ENCODE measurements at regions not wholly inside any gene's neighbourhood (a gene's known extent, or its start where the extent isn't known, plus 50 kb on each side); places are given as distances from the start of the nearest gene placed in this dataset.
A peak's percentile ranks its signal among the peaks of the same experiment; 100 is the strongest.

- CTCF ChIA-PET: no interaction called here
- POLR2A ChIA-PET: no interaction called here
- no peaks in the 10 kb centered on the region for H3K4me1 ChIP-seq
- TF ChIP-seq ESRRA (IDR thresholded peaks at IDR 0.05; ENCODE audit: borderline replicate concordance, low read length) (no peak), SREBF2 (IDR thresholded peaks at IDR 0.05) (no peak), RARB (CRISPR knock-in tag; IDR thresholded peaks at IDR 0.05) (no peak), FOXS1 (CRISPR knock-in tag; IDR thresholded peaks at IDR 0.05) (no peak), ZSCAN20 (CRISPR knock-in tag; IDR thresholded peaks at IDR 0.05) (no peak), NR3C1 (IDR thresholded peaks at IDR 0.05) (no peak), MAFK (IDR thresholded peaks at IDR 0.05; ENCODE audit: partially characterized antibody) (no peak), FOSB (CRISPR knock-in tag; IDR thresholded peaks at IDR 0.05) (no peak), RNF2 (IDR thresholded peaks at IDR 0.05; ENCODE audit: borderline replicate concordance, low read depth) (no peak), KDM5A (IDR thresholded peaks at IDR 0.05) (no peak), HOXB13 (CRISPR knock-in tag; IDR thresholded peaks at IDR 0.05; ENCODE audit: low read depth) (no peak), MYC (IDR thresholded peaks at IDR 0.05; ENCODE audit: borderline replicate concordance, low read length) (no peak), REST (IDR thresholded peaks at IDR 0.05) (no peak)
- H3K4me3 ChIP-seq: no peak overlapping the region
- WGBS (ENCODE audit: missing lambda C conversion rate): 54% methylated on average over 4 of the region's 4 CpGs
- H3K27ac ChIP-seq: no peak overlapping the region
- H3K4me2 ChIP-seq: no peak overlapping the region
- DNase-seq (ENCODE audit: low read depth in 1 of 2, low spot score in 1 of 2) (no peak), FAIRE-seq (no peak), ATAC-seq (no peak)
- peaks cover 88% of the 10 kb centered on the region for H3K9me3 ChIP-seq
These were observed 1494.7 kb downstream of the UQCRFS1 start for GRCh38 chr19:27718234-27718633.

DNA sequence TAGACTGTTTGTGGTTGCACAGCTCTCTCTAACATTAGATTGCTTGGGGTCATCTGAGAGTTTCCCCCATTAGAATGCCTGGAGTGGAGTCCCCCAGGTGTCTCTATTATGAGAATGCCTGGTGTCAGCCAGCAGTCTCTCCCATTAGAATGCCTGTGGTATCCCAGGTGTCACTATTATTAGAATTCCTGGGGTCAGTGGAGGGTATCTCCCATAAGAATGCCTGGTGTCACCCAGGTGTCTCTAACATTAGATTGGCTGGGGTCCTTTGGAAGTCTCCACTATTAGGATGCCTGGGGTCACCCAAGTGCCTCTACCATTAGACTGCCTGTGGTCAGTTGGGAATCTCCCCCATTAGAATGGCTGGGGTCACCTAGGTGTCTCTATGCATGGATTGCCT is 1495.1 kb downstream of the UQCRFS1 start:
- Histone ChIP-seq H3K4me2 (no peak overlapping the region), H3K27ac (no peak overlapping the region), H3K4me3 (no peak overlapping the region), H3K4me1 (no peaks in the 10 kb centered on the region), H3K9me3 (peaks cover 88% of the 10 kb centered on the region)
- FAIRE-seq (peak; percentile 23), ATAC-seq (no peak), DNase-seq (ENCODE audit: low read depth in 1 of 2, low spot score in 1 of 2) (no peak)
- no peak for TF ChIP-seq TFCP2L1 (CRISPR knock-in tag; IDR thresholded peaks at IDR 0.05)
- TF ChIP-seq BHLHE40 (IDR thresholded peaks at IDR 0.05; ENCODE audit: low read depth, low read length): no peak
- TF ChIP-seq BCL3 (IDR thresholded peaks at IDR 0.05): no peak
- no peak for TF ChIP-seq HOXB13 (CRISPR knock-in tag; IDR thresholded peaks at IDR 0.05; ENCODE audit: low read depth)
- no peak for TF ChIP-seq MYC (IDR thresholded peaks at IDR 0.05; ENCODE audit: borderline replicate concordance, low read length)
- TF ChIP-seq KDM1A (IDR thresholded peaks at IDR 0.05; ENCODE audit: low read depth): no peak
- TF ChIP-seq SMC3 (IDR thresholded peaks at IDR 0.05): no peak
- TF ChIP-seq ZFP36 (IDR thresholded peaks at IDR 0.05; ENCODE audit: borderline replicate concordance, partially characterized antibody): no peak
- no peak for TF ChIP-seq FOXS1 (CRISPR knock-in tag; IDR thresholded peaks at IDR 0.05)
- TF ChIP-seq PHF8 (IDR thresholded peaks at IDR 0.05; ENCODE audit: borderline replicate concordance, low read depth): no peak
- TF ChIP-seq CBX2 (IDR thresholded peaks at IDR 0.05; ENCODE audit: borderline replicate concordance, low read depth): no peak
- CTCF ChIA-PET: no interaction called here
- POLR2A ChIA-PET: no interaction called here

DNA sequence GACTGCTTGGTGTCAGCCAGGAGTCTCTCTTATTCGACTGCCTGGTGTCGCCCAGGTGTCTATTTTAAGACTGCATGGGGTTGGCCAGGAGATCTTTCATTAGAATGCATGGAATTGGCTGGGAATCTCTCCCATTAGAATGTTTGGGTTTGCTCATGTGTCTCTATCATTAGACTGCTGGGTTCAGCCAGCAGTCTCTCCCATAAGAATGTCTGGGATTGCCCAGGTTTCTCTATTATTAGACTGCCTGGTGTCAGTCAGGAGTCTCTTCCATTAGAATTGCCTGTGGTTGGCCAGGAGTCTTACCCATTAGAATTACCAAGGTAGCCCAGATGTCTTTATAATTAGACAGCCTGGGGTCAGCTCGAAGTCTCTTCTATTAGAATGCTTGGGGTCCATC is 1496.0 kb downstream of the UQCRFS1 start:
- peaks cover 87% of the 10 kb centered on the region for H3K9me3 ChIP-seq
- no peak overlapping the region for H3K4me2 ChIP-seq
- no peak overlapping the region for H3K27ac ChIP-seq
- 7% methylated on average over 3 of the region's 3 CpGs for WGBS (ENCODE audit: missing lambda C conversion rate)
- DNase-seq (ENCODE audit: low read depth in 1 of 2, low spot score in 1 of 2) (no peak), ATAC-seq (no peak), FAIRE-seq (no peak)
- H3K4me3 ChIP-seq: no peak overlapping the region
- CTCF ChIA-PET: no interaction called here
- H3K4me1 ChIP-seq: no peaks in the 10 kb centered on the region
- POLR2A ChIA-PET: no interaction called here
- TF ChIP-seq ZSCAN20 (CRISPR knock-in tag; IDR thresholded peaks at IDR 0.05) (no peak), CBX8 (IDR thresholded peaks at IDR 0.05) (no peak), CHD2 (IDR thresholded peaks at IDR 0.05; ENCODE audit: low read length, partially characterized antibody) (no peak), EP300 (IDR thresholded peaks at IDR 0.05) (no peak), HOXA7 (CRISPR knock-in tag; IDR thresholded peaks at IDR 0.05) (no peak), HOXB5 (CRISPR knock-in tag; IDR thresholded peaks at IDR 0.05) (no peak), HMGXB4 (CRISPR knock-in tag; IDR thresholded peaks at IDR 0.05; ENCODE audit: borderline replicate concordance) (no peak), PHF8 (IDR thresholded peaks at IDR 0.05; ENCODE audit: borderline replicate concordance, low read depth) (no peak), JUN (IDR thresholded peaks at IDR 0.05) (no peak), RCOR1 (IDR thresholded peaks at IDR 0.05; ENCODE audit: low read depth, low read length) (no peak), NFE2L2 (conservative IDR thresholded peaks at IDR 0.05; ENCODE audit: low read length) (no peak), EHMT2 (IDR thresholded peaks at IDR 0.05; ENCODE audit: low read depth) (no peak), NPAS2 (CRISPR knock-in tag; IDR thresholded peaks at IDR 0.05; ENCODE audit: borderline replicate concordance) (no peak)

Measured in A549 (cell line).